GM18520 (cell line): ENCODE measurements at regions not wholly inside any gene's neighbourhood (a gene's known extent, or its start where the extent isn't known, plus 50 kb on each side); places are given as distances from the start of the nearest gene placed in this dataset.
"Not testable (repeated sequence)": the region's sequence is repeated elsewhere in the genome, so short reads cannot be mapped to it uniquely, and the experiment has no call there.

ENCODE experiments used
- ATAC-seq: cut with Tn5 transposase; IDR thresholded peaks from one replicate; pipeline ENCODE4 v1.9.1; 2021; ENCODE audit not compliant: unreplicated experiment

DNA sequence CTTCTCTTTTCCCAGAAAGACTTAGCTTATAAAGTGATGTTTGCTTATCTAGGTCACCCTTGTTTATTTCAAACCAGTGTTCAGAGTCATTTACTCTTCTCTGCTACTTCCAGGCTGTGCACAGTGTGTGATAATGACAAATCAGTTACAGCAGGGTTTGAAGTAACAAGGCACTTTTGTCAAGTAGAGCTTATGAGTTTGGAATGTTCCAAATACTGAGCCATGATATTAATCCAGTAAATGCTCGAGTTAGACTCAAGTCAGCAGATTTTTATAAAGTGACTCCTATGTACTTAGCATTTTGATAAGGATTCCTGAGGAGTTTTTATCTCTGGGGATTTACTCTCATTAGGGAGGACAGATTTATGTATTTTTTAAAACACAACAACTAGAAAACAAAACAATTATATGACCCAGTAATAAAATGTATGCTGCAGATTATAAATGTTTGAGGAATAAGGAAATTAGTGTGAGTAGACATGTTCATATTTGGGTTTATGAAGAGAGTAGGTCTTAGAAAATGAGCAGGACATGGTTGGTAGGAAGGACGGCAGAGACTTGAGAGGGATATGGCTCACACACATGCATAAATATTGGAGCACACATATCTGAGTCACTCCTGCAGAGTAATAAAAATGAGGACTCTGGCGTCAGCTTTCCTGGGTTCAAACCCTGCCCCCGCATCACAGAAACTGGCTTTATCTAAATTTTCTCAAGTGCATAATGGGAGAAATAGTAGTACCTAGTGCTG lies 271.2 kb downstream of the FBXO8 start:
- no peak for ATAC-seq

GRCh38 chr4:174010547-174010946 lies 272.9 kb downstream of the FBXO8 start:
- ATAC-seq = no peak

DNA sequence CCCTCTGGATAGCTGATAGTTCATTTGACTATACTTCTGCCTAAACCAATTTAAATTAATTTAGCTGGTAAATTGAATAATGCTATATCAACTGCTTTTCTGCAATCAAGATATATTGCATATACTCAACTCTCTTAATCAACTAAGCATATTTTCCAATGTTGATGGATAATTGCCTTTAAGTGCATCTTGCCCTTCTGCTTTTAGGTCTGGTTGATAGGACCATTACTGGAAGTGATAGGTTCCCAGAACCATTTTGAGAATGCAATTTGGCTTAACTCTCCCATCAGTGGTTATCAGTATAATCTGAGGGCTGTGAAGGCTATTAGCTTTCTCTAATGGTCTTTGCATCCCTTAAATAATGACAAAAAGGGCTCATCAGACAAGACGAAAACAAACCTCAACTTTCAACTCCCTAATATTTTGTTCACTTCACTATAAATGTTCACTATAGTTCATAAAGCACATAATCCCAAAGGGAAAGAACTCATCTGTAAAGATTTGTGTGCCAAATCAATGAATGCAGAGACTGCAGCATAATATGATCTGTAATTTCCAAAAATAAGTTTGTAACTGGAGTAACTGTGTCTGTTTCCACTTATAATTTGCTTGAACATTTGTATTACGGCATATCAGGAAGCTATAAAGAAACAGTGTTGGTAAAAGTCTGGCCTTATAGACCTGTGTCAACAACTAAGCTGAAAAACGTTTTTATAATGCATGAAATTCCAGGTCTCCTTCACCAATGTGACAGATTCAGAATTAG lies 273.6 kb downstream of the FBXO8 start:
- ATAC-seq = no peak

DNA sequence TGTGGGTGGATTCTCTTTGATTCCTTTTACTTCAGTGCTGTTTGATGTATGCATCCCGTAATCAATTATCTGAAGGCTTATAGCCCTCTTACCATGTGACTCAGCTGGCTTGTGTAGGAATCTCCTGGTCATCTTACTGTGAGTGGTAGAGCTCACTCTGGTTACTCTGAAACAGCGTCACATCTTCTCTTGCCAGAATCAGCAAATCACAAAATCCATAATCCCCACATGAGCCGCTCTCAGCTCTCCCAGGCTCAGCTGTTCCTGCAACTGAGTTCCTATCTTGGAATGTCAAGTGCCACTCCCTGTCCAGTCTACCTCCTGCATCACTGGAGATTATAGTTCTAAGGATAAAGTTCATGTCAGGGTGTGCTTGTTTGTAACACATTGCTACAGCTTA lies 278.0 kb downstream of the FBXO8 start:
- no peak for ATAC-seq

DNA sequence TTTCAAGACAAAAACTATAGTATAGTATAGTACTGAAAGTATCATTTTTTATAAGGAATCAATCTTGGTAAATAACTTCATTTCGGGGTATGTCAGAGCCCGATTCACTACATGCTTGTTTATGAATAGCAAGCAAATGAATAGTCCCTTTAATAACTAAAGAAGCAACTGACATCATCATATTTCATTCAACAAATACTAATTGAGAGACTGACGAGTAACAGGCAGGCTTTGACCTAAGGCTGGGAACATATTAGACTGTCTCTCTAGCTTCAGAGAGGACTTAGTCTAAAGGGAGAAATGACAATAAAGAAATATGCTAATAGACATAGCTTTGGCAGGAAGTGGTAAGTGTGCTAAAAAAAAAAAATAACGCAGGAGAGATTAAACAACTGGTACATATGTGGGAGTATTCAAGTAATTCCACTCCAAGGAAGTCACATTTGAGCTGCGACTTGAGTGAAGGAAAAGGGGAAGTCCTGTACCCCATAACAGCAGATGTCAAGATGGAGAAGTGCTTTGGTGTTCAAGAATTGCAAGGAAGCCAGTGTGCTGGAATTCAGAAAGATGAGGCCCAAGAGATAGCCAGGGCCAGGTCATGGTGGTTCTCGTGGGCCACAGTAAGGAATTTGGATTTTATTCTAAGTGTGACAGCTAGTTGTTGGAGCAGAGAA lies 284.9 kb downstream of the FBXO8 start:
- ATAC-seq = no peak

DNA sequence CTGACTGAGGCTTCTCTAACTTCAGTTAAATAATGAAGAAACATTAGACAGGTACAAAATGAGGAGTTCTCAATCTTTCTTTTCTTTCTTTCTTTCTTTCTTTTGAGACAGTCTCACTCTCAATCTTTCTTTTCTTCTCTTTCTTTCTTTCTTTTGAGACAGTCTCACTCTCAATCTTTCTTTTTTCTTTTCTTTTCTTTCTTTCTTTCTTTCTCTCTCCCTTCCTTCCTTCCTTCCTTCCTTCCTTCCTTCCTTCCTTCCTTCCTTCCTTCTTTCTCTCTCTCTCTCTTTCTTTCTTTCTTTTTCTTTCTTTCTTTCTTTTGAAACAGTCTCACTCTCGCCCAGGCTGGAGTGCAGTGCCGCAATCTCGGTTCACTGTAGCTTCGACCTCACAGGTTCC lies 287.7 kb downstream of the FBXO8 start:
- ATAC-seq = not testable (repeated sequence)

DNA sequence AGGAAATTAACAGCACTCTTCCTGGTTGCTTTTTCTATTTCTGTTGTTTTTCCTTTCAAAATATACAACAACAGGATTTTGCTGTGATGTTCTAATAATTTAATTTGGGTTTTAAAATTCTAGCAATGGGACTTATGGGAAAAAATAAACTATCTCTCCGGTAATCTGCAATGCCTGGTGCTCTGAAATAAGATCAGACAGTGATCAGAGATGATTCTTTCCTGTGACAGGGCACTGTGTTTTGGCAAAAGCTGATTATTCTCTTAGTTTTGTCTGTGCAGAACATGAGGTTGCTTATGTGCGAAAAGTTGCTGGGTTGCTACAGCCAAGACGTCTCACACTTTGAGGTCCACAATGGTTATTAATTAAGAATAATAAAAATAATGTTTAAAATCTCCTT lies 291.7 kb downstream of the FBXO8 start:
- no peak for ATAC-seq

DNA sequence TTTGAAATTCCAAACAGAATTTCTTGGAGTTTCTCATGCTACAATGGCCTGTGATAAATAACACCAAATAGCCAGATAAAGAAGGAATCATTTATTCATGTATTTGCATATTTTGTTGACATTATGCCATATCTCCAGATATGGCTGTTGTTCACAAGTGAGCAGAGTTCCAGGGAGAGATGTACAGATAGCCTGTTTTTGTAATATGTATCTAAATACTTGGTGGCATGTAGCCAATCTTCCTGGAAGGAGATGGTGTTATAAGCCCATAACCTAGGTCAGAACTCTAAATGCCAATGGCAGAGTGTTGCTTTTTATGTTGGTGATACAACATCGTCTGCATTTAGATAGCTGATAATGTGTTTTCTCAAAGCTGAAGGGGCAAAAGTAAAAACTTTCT lies 292.2 kb downstream of the FBXO8 start:
- ATAC-seq = no peak

DNA sequence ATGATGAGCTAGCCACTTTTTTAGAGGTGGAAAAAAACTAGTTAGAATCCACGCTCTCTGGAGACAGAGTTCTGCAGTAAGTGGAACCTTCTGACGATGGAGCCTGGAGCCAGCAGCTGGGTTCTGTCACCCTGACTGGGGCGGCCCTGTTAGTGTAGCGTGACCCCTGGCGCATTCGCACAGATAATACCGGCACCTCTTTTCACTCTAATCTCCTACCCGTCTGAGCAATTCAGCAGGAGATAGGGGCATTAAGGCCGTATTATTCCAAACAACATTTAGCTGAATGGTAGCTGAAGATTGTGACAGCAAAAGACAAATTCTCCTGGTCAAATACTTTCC lies 292.6 kb downstream of the FBXO8 start:
- ATAC-seq = no peak

- no peak for ATAC-seq
These were observed 293.2 kb downstream of the FBXO8 start for GRCh38 chr4:173990126-173990868.

- not testable (repeated sequence) for ATAC-seq
These were observed 319.9 kb downstream of the FBXO8 start for GRCh38 chr4:173963523-173963922.

GRCh38 chr4:173960398-173960797 lies 323.1 kb downstream of the FBXO8 start:
- no peak for ATAC-seq

GRCh38 chr4:173958445-173958844 lies 325.0 kb downstream of the FBXO8 start:
- ATAC-seq = no peak

DNA sequence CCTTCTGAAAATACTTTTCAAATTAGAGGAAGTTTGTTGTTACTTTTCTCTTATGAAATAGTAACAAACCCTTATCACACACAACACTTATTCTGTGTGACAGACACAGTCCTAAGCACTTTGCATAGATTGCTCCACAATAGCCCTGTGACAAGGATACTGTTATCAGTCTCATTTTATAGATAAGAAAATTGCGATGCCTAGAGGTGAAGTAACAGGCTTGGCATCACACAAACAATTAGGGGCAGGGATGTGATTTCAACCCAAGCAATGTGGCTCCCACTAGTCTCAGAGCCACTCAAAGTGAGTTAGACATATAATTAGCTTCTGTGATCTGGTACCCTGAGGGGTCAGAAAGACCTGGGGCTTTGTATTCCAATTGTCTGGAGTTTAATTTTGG lies 339.9 kb downstream of the FBXO8 start:
- no peak for ATAC-seq

GRCh38 chr4:173940146-173940545 lies 343.3 kb downstream of the FBXO8 start:
- no peak for ATAC-seq

GRCh38 chr4:173937631-173938270 lies 345.7 kb downstream of the FBXO8 start:
- ATAC-seq = no peak

GRCh38 chr4:173936861-173937260 lies 346.6 kb downstream of the FBXO8 start:
- no peak for ATAC-seq

DNA sequence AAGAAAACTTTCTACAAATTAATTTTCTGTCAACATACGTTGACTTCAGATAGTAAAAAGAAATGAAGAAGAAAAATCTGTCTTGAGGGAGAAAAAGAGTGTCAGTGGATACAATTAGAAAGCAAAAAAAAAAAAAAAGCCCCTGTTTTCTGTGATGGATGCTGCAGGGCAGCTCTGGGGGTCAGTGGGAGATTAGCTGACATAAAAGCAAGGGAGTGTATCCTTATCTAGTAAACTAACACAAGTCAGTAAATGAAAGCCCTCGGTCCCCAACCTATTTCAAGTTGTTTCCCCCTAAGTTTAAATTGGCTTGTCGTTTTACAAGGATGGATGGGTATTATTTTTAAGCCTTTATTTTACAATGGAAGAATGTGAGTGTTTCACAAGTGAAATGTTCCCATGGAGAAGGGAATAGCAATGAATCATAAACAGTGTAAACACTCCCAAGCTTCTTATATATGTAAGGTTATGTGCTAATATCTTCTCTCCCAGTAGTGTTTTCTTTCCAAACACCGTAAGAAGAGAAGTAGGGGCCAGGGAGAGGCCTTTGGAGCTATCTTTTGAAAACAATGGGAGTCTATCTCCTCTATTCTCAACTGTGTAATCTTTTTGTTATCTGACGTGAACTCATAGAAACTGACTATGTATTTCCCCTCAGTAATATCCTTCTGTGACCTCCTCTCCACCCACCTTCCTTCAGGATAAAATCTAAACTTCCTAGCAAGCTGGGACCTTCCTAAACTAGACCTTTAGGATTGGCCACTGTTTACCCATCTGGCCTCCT lies 347.7 kb downstream of the FBXO8 start:
- no peak for ATAC-seq

DNA sequence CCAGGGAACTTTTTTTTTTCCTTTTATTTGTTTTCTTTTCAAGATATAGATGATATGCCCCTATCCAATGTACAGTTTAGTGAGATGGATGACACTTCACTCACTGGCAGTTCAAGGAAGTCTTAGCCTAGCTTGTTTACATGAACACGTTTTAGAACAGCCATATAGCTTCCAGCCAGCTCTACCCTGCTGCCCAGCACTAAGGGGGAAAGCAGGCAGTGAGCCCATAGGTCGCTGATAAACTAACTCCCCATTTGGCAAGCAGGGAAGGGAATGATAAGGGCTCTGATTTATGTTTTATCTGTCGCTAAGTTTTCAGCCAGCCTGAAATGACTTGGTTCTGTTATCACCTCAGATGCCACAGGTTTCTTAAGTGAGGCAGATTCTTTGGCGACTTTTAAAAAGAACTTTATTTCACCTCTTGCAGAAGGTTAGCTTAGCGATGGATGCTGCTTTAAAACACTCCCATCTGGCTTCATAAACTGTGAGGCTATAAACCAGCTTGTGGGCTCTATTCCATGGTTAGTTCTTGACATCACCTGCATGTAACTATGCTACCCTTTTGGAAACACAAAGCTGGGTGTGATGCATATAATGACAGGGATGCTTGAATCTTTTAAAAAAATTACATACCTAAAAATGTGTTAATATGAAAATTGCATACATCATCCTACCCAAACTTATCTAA lies 348.4 kb downstream of the FBXO8 start:
- ATAC-seq = no peak

DNA sequence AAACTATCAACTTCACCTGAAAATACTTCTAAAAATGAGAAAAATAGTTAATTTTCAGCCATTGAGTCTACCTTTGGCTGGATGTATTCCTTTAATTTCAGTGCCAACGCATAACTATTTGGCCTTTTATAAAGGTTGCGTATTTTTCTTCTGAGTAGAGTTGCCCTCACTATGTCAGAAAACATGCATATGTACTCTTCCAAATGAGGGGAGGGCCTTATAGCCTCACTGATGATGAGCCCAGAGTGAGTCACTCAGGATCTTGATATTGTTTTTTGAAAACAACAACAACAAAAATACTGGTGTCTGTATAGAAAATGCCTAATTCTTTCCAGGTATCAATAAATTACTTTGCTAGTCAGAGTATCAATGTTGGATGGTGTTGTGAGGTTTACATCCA lies 349.3 kb downstream of the FBXO8 start:
- ATAC-seq = no peak
